ENCODE measurements at regions not wholly inside any gene's neighbourhood (a gene's known extent, or its start where the extent isn't known, plus 50 kb on each side); places are given as distances from the start of the nearest gene placed in this dataset.
"Not testable (repeated sequence)": the region's sequence is repeated elsewhere in the genome, so short reads cannot be mapped to it uniquely, and the experiment has no call there.

DNA sequence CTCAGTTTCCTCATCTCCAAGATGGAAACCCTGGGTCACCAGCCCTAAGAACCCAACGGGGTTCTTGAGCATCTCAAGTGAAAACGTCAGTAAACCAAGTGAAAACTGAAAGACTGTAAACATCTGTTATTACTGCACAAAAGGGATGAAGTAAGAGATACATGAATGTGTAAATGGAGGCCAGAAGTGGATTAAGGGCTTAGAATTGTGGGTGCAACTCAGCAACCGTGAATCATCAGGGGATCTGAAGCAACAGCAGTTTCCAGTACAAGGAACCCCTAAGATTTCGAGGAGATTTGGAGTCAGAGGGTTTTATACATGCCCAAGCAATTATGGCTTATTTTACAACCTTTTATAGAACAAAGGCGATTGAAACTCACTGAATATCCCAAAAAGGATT lies 95.7 kb upstream of the SVIL start:
- DNase-seq (ENCODE audit: low read depth, low spot score): no peak

DNA sequence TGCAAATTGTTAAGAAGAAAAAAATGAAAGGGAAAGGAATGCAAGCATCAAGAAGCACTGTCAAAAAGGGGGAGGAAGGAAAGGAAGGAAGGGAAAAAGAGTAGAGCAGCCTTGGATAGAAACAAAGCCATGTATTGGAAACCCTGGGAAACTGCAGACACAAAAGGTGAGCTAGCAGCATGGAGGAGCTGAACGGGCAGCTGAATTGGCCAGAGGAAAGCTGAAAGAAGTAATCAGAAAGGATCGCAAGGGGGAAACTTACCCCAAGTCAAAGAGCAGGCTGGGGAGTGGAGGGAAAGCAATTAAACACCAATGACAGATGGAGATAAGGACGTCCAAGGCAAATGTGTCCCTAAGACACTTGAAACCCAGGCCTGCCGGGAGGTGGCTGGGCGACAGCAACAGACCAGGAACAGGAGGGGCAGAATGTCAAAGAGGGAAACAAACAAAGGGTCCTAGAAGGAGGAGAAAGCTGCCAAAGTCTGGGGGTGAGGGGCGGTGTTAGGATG lies 93.8 kb upstream of the SVIL start:
- DNase-seq (ENCODE audit: low read depth, low spot score): no peak

- not testable (repeated sequence) for DNase-seq (ENCODE audit: low read depth, low spot score)
These were observed 91.2 kb upstream of the SVIL start for GRCh38 chr10:29725927-29726326.

DNA sequence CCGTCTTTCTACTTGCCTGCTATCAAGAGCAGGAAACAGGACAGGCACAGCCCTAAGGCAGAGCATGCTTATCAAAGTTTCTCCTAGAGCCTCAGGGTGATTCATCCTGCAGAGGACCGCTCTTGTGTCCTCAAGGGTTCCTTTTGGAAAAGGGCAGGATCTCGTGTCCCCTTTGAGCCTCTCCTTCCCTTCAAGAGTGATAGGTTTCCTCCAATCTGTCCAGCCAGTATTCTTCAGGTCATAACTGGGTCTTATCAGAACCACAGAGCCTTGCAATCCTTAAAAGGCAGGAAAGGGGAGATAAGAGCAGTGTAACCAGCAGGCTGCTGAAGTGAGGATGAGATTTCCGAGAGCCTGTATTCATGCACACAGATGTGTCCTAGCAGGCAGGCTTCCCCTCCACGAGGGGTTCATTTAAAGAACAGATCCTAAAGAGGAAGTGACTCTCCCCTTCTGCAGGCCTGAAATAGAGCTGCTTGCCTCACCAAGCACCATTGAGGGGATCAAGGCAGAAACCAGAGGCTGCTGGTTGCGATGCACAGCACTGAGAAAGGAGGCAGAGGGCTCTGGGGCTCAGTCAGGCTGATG lies 90.5 kb upstream of the SVIL start:
- no peak for DNase-seq (ENCODE audit: low read depth, low spot score)

- DNase-seq (ENCODE audit: low read depth, low spot score): no peak
These were observed 89.0 kb upstream of the SVIL start for GRCh38 chr10:29723726-29724125.

GRCh38 chr10:29722777-29723176 lies 88.0 kb upstream of the SVIL start:
- DNase-seq (ENCODE audit: low read depth, low spot score): no peak

- no peak for DNase-seq (ENCODE audit: low read depth, low spot score)
These were observed 85.4 kb upstream of the SVIL start for GRCh38 chr10:29720149-29720548.

DNA sequence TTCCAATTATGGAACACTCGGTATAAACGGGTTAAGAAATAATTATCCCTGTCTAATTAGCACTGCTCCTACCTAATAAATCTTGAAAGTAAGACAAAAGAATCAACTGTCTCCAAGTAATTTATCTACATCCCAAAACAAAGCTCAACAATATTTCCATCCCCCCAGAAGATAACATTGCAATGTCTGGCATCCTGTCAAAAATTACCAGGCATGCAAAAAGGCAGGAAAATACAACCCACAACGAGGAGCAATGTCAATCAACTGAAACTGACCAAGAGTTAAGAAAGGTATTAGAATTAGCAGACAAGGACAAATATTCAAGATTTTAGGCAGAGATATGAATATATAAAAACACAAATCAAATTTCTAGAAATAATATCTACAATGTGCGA lies 84.5 kb upstream of the SVIL start:
- DNase-seq (ENCODE audit: low read depth, low spot score): peak; percentile 48

GRCh38 chr10:29715296-29715695 lies 80.5 kb upstream of the SVIL start:
- DNase-seq (ENCODE audit: low read depth, low spot score): no peak

DNA sequence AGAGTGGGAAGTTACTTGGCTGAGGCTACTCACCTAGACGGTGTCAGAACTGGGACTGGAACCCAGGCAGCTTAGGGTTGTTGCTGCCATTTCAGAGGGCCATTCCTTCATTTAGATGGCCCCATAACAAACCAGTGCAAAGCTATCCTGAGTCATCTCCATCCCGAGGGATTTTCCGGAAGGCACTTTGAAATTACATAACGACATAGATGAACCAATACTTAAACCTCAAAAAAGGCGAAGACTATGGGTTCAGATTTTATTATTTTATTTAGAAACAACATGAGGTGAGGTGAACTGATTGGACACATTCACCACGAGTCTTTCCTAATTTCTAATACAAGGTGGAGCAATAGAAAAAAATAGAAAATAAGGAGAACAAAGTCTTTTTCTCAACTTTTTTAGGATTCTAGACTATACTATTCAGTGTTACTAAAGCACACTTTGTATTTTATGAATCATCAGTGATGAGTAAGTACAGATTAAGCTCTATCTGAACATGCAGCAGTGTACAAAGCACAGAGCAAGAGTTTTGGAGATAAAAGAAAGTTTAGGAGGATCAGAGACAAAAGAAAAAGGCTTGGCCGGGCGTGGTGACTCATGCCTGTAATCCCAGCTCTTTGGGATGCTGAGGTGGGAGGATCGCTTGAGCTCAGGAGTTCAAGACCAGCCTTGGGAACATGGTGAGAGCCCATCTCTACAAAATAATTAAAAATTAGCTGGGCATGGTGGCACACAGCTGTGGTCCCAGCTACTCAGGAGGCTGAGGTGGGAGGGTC lies 79.5 kb upstream of the SVIL start:
- DNase-seq (ENCODE audit: low read depth, low spot score): no peak

GRCh38 chr10:29713450-29713849 lies 78.7 kb upstream of the SVIL start:
- no peak for DNase-seq (ENCODE audit: low read depth, low spot score)

GRCh38 chr10:29712108-29712507 lies 77.3 kb upstream of the SVIL start:
- DNase-seq (ENCODE audit: low read depth, low spot score): no peak

GRCh38 chr10:29710128-29710527 lies 75.4 kb upstream of the SVIL start:
- DNase-seq (ENCODE audit: low read depth, low spot score): no peak

DNA sequence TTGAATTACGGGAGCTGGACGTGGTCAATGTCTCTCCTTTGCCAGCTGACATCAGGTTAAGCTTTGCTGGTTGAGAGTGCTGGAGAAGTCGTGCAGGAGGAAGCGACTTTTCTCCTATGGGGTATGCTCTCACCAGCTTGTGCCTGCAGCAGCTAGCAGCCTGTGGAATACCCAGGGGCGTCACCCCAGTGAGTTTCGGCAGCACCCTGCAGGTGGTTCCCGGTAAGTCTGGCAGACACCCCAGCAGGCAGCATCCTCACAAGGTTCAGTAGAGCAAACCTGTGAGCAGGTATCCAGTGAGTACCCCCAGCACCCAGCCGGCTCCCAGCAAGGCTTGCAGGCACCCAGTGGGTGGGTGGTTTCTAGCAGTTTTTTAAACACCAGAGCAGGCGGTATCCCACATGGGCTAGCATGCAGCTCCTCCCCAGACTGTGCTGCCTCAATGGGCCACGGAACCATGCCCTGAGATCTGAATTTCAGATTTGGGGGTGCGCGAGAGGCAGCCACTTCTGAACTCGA lies 74.8 kb upstream of the SVIL start:
- no peak for DNase-seq (ENCODE audit: low read depth, low spot score)

GRCh38 chr10:29703271-29703670 lies 68.5 kb upstream of the SVIL start:
- peak; percentile 71 for DNase-seq (ENCODE audit: low read depth, low spot score)

GRCh38 chr10:29702273-29703164 lies 67.7 kb upstream of the SVIL start:
- DNase-seq (ENCODE audit: low read depth, low spot score): peak; percentile 45

GRCh38 chr10:29701306-29701705 lies 66.5 kb upstream of the SVIL start:
- DNase-seq (ENCODE audit: low read depth, low spot score): no peak

GRCh38 chr10:29699621-29700020 lies 64.8 kb upstream of the SVIL start:
- DNase-seq (ENCODE audit: low read depth, low spot score): no peak

- no peak for DNase-seq (ENCODE audit: low read depth, low spot score)
These were observed 64.2 kb upstream of the SVIL start for GRCh38 chr10:29698773-29699490.

DNA sequence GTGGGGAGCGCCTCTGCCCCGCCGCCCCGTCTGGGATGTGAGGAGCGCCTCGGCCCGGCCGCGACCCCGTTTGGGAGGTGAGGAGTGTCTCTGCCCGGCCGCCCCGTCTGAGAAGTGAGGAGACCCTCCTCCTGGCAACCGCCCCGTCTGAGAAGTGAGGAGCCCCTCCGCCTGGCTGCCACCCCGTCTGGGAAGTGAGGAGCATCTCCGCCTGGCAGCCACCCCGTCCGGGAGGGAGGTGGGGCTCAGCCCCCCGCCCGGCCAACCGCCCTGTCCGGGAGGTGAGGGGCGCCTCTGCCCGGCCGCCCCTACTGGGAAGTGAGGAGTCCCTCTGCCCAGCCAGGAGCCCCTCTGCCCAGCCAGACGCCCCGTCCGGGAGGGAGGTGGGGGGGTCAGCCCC lies 61.8 kb upstream of the SVIL start:
- not testable (repeated sequence) for DNase-seq (ENCODE audit: low read depth, low spot score)

DNA sequence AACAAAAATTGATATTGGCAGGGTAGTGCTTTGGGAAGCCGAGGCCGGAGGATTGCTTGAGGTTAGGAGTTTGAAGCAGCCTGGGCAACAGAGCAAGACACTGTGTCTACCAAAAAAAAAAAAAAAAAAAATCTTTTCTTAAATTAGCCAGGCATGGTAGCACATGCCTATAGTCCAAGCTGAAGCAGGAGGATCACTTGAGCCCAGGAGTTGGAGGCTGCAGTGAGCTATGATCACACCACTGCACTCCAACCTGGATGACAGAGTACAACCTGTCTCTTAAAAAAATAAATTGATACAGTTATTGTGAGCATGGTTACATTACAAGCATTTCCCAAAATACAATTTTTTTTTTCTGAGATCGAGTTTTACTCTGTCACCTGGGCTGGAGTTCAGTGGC lies 59.4 kb upstream of the SVIL start:
- no peak for DNase-seq (ENCODE audit: low read depth, low spot score)
